CD14-positive monocyte (primary cell): ENCODE measurements at regions not wholly inside any gene's neighbourhood (a gene's known extent, or its start where the extent isn't known, plus 50 kb on each side); places are given as distances from the start of the nearest gene placed in this dataset.

Experiments
- DNase-seq, 3 donors: peaks; one replicate each; pipeline ENCODE4 v3.0.0-alpha.2; 2011 to 2022
- H2AFZ ChIP-seq: 2 replicates; pipeline ENCODE4 v1.6.0; 2012; ENCODE audit warnings: mild to moderate bottlenecking, low read depth, low read length, inconsistent platforms; ENCODE audit not compliant: insufficient read depth, poor library complexity, severe bottlenecking
- H3K27ac ChIP-seq, 2 donors: 1 replicate in 1 of 2; 2 replicates in 1 of 2; pipeline ENCODE4 v1.5.1; 2012 to 2013; ENCODE audit warnings: low read length in 2 of 2, control low read depth in 1 of 2, inconsistent platforms in 1 of 2, low read depth in 1 of 2, mild to moderate bottlenecking in 1 of 2
- H3K27me3 ChIP-seq, 2 donors: one replicate each; pipeline versions ENCODE4 v1.6.0 to v1.6.1; 2011 to 2013; ENCODE audit warnings: low read length in 2 of 2; ENCODE audit not compliant: control insufficient read depth in 2 of 2, insufficient read depth in 2 of 2
- H3K36me3 ChIP-seq, 2 donors: replicated peaks in 1 of 2; 1 replicate in 1 of 2; 2 replicates in 1 of 2; pipeline versions ENCODE4 v1.5.1 to v1.6.1; 2012 to 2013; ENCODE audit warnings: low read length in 2 of 2, control low read depth in 1 of 2, inconsistent platforms in 1 of 2, mild to moderate bottlenecking in 1 of 2; ENCODE audit not compliant: insufficient read depth in 2 of 2, control insufficient read depth in 1 of 2
- H3K4me1 ChIP-seq, 2 donors: 1 replicate in 1 of 2; 2 replicates in 1 of 2; pipeline versions ENCODE4 v1.5.1 to v1.6.1; 2012 to 2013; ENCODE audit warnings: low read length in 2 of 2, control low read depth in 1 of 2, inconsistent platforms in 1 of 2, mild to moderate bottlenecking in 1 of 2, moderate library complexity in 1 of 2; ENCODE audit not compliant: insufficient read depth in 2 of 2, control insufficient read depth in 1 of 2
- H3K4me2 ChIP-seq: replicated peaks from 2 replicates; pipeline ENCODE3; 2012; ENCODE audit warnings: low read length, moderate library complexity, mild to moderate bottlenecking; ENCODE audit not compliant: poor library complexity, severe bottlenecking; ENCODE audit errors: extremely low read depth
- H3K4me3 ChIP-seq, 3 experiments: fragments of 200-600 bp in 1 of 3; sonication (generic) in 1 of 3; replicated peaks in 1 of 3; 1 replicate in 2 of 3; 2 replicates in 1 of 3; pipeline ENCODE4 v1.5.1; 2011 to 2013; ENCODE audit warnings: low read length in 3 of 3, mild to moderate bottlenecking in 3 of 3, control low read depth in 2 of 3, low read depth in 2 of 3, inconsistent platforms in 1 of 3, moderate library complexity in 1 of 3
- H3K79me2 ChIP-seq: 2 replicates; pipeline ENCODE4 v1.6.0; 2012; ENCODE audit warnings: mild to moderate bottlenecking, control low read depth, inconsistent platforms, low read length, moderate library complexity; ENCODE audit not compliant: insufficient read depth
- H3K9ac ChIP-seq: 2 replicates; pipeline ENCODE4 v1.6.0; 2017; ENCODE audit warnings: low read length, mild to moderate bottlenecking; ENCODE audit not compliant: insufficient read depth, poor library complexity, severe bottlenecking
- H3K9me3 ChIP-seq, 2 donors: replicated peaks in 1 of 2; 1 replicate in 1 of 2; 2 replicates in 1 of 2; pipeline versions ENCODE4 v1.5.1 to v1.6.1; 2012 to 2013; ENCODE audit warnings: low read length in 2 of 2, control low read depth in 1 of 2; ENCODE audit not compliant: control insufficient read depth in 1 of 2, insufficient read depth in 1 of 2
- H4K20me1 ChIP-seq: 2 replicates; pipeline ENCODE4 v1.6.0; 2012; ENCODE audit warnings: mild to moderate bottlenecking, low read length, control low read depth, moderate library complexity; ENCODE audit not compliant: insufficient read depth
- H3K27ac Mint-ChIP-seq, 7 donors: one replicate each; pipeline ENCODE4 v1.8.0; 2020; ENCODE audit warnings: mild to moderate bottlenecking in 7 of 7, mixed read lengths in 7 of 7, moderate library complexity in 6 of 7, inconsistent platforms in 2 of 7
- H3K27me3 Mint-ChIP-seq, 3 donors: one replicate each; pipeline ENCODE4 v1.8.0; 2021 to 2022; ENCODE audit warnings: low read depth in 3 of 3, mild to moderate bottlenecking in 3 of 3, mixed read lengths in 3 of 3, moderate library complexity in 3 of 3, inconsistent platforms in 1 of 3
- H3K36me3 Mint-ChIP-seq, 2 donors: one replicate each; pipeline ENCODE4 v1.8.0; 2020; ENCODE audit warnings: mixed read lengths in 2 of 2, inconsistent platforms in 1 of 2, mild to moderate bottlenecking in 1 of 2
- H3K4me1 Mint-ChIP-seq: one replicate; pipeline ENCODE4 v1.8.0; 2020; ENCODE audit warnings: mild to moderate bottlenecking, mixed read lengths
- H3K4me3 Mint-ChIP-seq, 2 donors: one replicate each; pipeline ENCODE4 v1.8.0; 2020; ENCODE audit warnings: mild to moderate bottlenecking in 2 of 2, mixed read lengths in 2 of 2, moderate library complexity in 1 of 2
- H3K9me3 Mint-ChIP-seq, 7 donors: one replicate each; pipeline ENCODE4 v1.8.0; 2020 to 2022; ENCODE audit warnings: mixed read lengths in 7 of 7, mild to moderate bottlenecking in 6 of 7, moderate library complexity in 6 of 7, inconsistent platforms in 2 of 7
- WGBS: methylation state at CpG from one replicate; pipeline ENCODE4 v1.1.5; 2013; ENCODE audit warnings: missing lambda C conversion rate; ENCODE audit not compliant: insufficient coverage; 5-methylcytosine and 5-hydroxymethylcytosine counted together
- intact Hi-C, 2 donors: fragments of 100-400 bp; cut with micrococcal nuclease; formaldehyde crosslinking; loops; one replicate each; pipeline versions ENCODE4 v1.15.0 to v1.15.1; 2023
- TF ChIP-seq, protein P1 (sequence below): fragments of 200-600 bp; IDR thresholded peaks from one replicate; pipeline ENCODE4 v1.8.0; 2022; ENCODE audit warnings: antibody characterized with exemption, mild to moderate bottlenecking

- Histone ChIP-seq H3K4me2 (no peak overlapping the region), H3K27ac (no peak overlapping the region), H3K4me3 (no peak overlapping the region), H3K27me3 (no peaks in the 10 kb centered on the region), H3K9ac (no peak overlapping the region), H3K9me3 (no peaks in the 10 kb centered on the region), H2AFZ (no peak overlapping the region), H4K20me1 (peaks cover 39% of the 10 kb centered on the region), H3K79me2 (no peaks in the 10 kb centered on the region), H3K36me3 (peaks cover 0 to 6% of the 10 kb centered on the region in 2 donors), H3K4me1 (peaks cover 6 to 13% of the 10 kb centered on the region in 2 donors)
- no peak for DNase-seq
- Mint-ChIP-seq H3K27ac (peak overlapping the region in 3 of 7 donors; percentile 18 to 58 (median 30)), H3K4me3 (no peak overlapping the region), H3K36me3 (peaks cover 0 to 6% of the 10 kb centered on the region in 2 donors), H3K27me3 (no peaks in the 10 kb centered on the region), H3K4me1 (peaks cover 15% of the 10 kb centered on the region), H3K9me3 (no peaks in the 10 kb centered on the region)
- intact Hi-C loops, result no loop called here
- TF ChIP-seq, protein P1, sequence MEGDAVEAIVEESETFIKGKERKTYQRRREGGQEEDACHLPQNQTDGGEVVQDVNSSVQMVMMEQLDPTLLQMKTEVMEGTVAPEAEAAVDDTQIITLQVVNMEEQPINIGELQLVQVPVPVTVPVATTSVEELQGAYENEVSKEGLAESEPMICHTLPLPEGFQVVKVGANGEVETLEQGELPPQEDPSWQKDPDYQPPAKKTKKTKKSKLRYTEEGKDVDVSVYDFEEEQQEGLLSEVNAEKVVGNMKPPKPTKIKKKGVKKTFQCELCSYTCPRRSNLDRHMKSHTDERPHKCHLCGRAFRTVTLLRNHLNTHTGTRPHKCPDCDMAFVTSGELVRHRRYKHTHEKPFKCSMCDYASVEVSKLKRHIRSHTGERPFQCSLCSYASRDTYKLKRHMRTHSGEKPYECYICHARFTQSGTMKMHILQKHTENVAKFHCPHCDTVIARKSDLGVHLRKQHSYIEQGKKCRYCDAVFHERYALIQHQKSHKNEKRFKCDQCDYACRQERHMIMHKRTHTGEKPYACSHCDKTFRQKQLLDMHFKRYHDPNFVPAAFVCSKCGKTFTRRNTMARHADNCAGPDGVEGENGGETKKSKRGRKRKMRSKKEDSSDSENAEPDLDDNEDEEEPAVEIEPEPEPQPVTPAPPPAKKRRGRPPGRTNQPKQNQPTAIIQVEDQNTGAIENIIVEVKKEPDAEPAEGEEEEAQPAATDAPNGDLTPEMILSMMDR, result no peak
- WGBS, result 100% methylated on average over 1 of the region's 2 CpGs
These were observed 483.6 kb upstream of the RGS6 start for GRCh38 chr14:71448431-71449315.

DNA sequence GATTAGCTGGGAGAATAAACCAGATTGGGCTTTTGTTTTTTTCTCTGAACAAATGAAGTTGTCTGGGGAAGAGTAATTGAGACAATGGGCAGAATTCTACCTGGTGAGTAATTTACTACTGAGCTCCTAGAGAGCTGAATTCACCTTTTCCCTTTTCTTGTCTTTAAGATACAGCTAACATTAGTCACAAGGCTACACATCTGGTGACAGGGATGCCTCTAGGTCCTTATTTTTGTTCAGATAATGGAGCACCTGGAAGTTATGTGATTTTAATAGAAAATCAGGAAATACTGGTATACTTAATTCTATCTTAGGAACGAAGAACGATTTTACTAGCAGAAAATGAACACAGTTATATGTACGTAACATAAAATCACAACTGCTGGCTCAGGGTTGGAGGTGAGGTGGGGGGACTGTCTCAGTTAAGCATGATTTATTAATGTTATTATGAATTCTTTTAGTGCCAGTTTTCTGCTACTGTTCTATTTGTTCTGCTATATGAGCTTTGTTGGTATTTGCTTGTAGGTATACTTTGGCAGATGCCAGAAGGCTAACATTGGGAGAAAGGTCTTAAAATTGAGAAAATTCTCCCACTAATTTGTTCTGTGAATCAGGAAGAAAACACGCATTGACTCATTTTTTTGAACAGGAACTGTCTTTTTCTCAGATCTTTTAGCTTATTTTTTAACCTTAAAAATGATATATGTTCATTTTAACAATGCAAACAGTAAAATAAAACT is 482.7 kb upstream of the RGS6 start:
- Mint-ChIP-seq H3K36me3 (peaks cover 0 to 7% of the 10 kb centered on the region in 2 donors), H3K27me3 (no peaks in the 10 kb centered on the region), H3K4me1 (peaks cover 16% of the 10 kb centered on the region), H3K27ac (peak overlapping the region in 1 of 7 donors; percentile 58), H3K9me3 (no peaks in the 10 kb centered on the region), H3K4me3 (no peak overlapping the region)
- Histone ChIP-seq H3K27me3 (no peaks in the 10 kb centered on the region), H3K9me3 (no peaks in the 10 kb centered on the region), H3K27ac (no peak overlapping the region), H2AFZ (no peak overlapping the region), H3K36me3 (peaks cover 0 to 6% of the 10 kb centered on the region in 2 donors), H4K20me1 (peaks cover 38% of the 10 kb centered on the region), H3K4me1 (peaks cover 6 to 13% of the 10 kb centered on the region in 2 donors), H3K9ac (no peak overlapping the region), H3K4me2 (no peak overlapping the region), H3K4me3 (no peak overlapping the region), H3K79me2 (no peaks in the 10 kb centered on the region)
- WGBS, result no CpG with 5 or more reads among the region's 4 CpGs
- intact Hi-C loops, result no loop called here
- DNase-seq, result no peak
- TF ChIP-seq, protein P1, result no peak
